Astrocyte of the cerebellum (primary cell): ENCODE measurements at regions not wholly inside any gene's neighbourhood (a gene's known extent, or its start where the extent isn't known, plus 50 kb on each side); places are given as distances from the start of the nearest gene placed in this dataset.

Source experiments
- DNase-seq: peaks from one replicate; pipeline ENCODE4 v3.0.0-alpha.2; 2011; ENCODE audit warnings: low read depth
- H3K4me3 ChIP-seq: 2 replicates; pipeline ENCODE4 v1.5.1; 2011; ENCODE audit warnings: mild to moderate bottlenecking, low read depth, low read length, moderate library complexity
- in situ Hi-C: cut with HindIII; loops from 2 replicates; pipeline ENCODE4 v1.10.0; 2017; ENCODE audit warnings: low sequenced_read_pairs
- TF ChIP-seq, protein P1 (sequence below): IDR thresholded peaks from 2 replicates; pipeline ENCODE4 v1.5.1; 2012; ENCODE audit warnings: low read length, low read depth, moderate library complexity, mild to moderate bottlenecking; ENCODE audit errors: missing control alignments

DNA sequence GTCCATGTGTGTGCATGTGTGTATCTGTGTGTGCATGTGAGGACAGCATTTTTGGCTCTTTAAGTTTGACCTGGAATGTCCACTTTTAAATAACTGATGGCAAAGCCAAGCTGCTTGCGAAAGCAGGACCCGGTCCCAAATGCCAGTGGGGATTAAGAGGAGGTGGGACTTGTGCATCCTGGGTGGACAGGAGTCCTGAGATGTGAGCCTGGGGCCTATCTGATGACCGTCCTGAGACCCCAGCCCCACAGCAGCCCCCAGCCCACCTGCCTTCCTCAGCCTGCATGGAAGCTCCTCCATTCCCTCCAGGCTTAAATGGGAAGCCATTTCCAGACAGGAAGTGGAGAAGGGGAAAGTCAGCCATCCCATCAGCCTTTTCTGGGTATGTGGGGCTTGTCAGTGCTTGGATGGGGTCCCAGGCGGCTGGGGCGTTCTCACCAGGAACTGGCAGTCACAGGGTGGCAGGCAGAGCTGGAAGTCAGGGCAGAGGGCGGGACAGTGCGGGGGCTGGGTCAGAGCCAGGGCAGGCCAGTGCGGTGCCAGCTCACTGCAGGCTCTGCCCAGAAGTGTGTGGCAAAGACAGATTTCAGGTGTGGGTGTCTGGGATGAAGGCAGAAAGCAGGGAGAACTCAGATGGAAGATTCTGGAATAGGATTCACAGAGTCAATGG is 117.8 kb downstream of the ACKR3 start:
- no peak overlapping the region for H3K4me3 ChIP-seq
- in situ Hi-C loops, result no loop called here
- no peak for DNase-seq
- TF ChIP-seq, protein P1, sequence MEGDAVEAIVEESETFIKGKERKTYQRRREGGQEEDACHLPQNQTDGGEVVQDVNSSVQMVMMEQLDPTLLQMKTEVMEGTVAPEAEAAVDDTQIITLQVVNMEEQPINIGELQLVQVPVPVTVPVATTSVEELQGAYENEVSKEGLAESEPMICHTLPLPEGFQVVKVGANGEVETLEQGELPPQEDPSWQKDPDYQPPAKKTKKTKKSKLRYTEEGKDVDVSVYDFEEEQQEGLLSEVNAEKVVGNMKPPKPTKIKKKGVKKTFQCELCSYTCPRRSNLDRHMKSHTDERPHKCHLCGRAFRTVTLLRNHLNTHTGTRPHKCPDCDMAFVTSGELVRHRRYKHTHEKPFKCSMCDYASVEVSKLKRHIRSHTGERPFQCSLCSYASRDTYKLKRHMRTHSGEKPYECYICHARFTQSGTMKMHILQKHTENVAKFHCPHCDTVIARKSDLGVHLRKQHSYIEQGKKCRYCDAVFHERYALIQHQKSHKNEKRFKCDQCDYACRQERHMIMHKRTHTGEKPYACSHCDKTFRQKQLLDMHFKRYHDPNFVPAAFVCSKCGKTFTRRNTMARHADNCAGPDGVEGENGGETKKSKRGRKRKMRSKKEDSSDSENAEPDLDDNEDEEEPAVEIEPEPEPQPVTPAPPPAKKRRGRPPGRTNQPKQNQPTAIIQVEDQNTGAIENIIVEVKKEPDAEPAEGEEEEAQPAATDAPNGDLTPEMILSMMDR, result no peak

DNA sequence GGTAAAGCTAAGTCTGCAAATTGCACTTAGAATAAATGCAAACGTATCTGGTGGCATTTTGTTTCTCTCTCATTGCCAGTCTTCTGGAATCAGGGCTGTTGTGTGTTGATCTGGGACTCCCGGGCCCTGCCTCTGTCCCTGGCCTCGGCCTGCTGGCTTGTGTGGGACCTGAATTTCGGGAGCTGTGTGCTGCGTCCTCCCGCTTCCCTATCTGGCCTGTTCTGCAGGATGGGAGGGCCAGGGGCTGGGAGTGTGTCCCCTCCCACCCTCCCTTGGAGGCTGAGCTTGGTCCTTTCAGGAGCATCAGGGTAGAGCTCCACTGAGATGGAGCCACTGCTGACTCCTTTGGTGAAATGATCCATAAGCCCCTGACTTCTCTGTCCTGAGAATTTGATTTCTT is 118.5 kb downstream of the ACKR3 start:
- in situ Hi-C loops, result no loop called here
- no peak overlapping the region for H3K4me3 ChIP-seq
- TF ChIP-seq, protein P1, result no peak
- DNase-seq, result no peak

DNA sequence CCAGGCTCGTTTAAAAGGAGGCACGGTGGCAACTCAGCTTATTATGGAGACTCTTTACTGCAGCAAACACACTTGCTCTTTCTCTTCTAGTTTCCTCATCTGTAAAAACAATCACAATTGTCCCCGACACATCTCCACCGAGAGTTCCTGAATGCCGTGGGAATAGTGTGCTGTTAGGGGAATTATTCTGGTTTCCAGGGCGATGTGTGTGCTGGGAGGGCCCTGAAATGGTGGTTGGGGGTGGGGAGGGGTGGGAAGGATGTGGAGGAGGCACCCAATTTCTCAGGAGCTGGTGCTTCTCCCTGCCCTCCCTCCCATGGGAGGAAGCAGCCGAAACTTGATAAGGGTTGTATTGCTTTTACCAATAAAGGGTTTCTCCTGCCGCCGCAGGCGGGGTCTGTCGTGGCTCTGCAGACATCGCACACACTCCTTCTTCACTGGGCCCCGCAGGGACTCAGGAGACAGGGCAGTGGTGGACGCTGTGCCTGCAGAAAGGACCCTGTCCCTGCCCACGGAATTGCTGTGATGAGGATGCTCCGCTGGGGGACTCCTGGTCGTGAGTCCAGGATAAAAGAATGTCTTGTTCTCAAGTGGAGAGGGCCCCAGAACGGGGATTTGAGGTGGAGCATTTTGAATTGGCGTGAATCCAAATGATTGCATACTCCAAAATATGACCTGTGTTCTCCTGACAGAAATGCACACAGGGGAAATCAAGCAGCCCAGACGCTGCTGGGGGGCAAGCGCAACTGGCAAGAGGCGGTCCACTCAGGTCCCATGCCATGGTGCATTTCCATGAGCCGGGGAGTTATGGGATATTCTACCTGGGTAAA is 119.2 kb downstream of the ACKR3 start:
- in situ Hi-C loops, result no loop called here
- no peak overlapping the region for H3K4me3 ChIP-seq
- no peak for DNase-seq
- TF ChIP-seq, protein P1, result no peak

DNA sequence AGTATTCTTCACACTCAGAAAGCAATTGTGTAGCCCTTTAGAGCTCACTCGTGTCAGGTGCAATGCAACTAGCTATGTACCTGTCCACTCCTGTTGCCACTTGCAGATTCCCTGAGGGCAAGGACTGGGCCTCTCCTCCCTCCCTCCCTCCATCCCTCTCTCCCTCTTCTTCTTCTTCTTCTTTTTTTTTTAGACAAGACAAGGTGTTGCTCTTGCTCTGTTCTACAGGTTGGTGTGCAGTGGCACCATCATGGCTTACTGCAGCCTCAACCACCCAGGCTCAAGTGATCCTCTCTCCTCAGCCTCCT is 119.7 kb downstream of the ACKR3 start:
- DNase-seq, result no peak
- TF ChIP-seq, protein P1, result no peak
- in situ Hi-C loops, result no loop called here
- no peak overlapping the region for H3K4me3 ChIP-seq

DNA sequence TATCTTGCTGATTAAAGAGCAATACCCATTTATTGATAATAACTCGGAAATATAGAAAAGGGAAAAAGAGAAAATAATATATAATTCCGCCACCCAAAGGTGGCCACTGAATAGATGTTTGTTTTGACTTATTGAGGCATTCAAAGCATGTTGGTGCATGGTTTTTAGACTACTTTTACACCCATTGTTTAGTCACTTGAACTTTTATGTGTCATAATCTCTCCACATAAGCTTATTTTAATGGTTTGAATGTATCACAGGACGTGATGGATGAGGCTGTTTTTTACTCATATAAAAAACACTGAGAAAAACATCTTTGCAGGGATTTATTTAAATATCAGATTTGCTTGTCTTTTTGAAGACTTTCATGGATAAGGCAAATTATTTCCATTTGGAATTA is 120.4 kb downstream of the ACKR3 start:
- in situ Hi-C loops, result no loop called here
- no peak overlapping the region for H3K4me3 ChIP-seq
- TF ChIP-seq, protein P1, result no peak
- DNase-seq, result no peak

DNA sequence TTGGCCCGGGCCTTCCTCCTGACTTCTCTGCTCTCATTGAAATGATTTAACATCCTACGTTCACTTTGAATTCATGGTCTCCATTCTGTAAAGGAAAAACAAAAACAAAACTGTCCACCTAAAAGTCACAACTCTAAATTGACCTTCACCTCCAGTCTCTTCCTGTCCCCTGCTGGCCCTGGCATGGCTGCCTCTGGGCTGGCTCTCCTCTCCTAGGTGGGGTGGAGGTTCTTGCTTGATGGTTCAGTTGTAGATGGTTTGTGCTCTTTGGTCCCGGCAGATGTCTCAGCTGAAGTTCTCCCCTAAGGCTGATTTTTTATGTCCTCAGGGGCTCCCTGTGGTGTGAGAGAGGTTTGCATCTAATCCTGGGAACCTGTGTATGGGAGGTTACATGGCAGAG is 121.1 kb downstream of the ACKR3 start:
- DNase-seq, result no peak
- TF ChIP-seq, protein P1, result no peak
- no peak overlapping the region for H3K4me3 ChIP-seq
- in situ Hi-C loops, result no loop called here
